ENCODE measurements at regions not wholly inside any gene's neighbourhood (a gene's known extent, or its start where the extent isn't known, plus 50 kb on each side); places are given as distances from the start of the nearest gene placed in this dataset.

DNA sequence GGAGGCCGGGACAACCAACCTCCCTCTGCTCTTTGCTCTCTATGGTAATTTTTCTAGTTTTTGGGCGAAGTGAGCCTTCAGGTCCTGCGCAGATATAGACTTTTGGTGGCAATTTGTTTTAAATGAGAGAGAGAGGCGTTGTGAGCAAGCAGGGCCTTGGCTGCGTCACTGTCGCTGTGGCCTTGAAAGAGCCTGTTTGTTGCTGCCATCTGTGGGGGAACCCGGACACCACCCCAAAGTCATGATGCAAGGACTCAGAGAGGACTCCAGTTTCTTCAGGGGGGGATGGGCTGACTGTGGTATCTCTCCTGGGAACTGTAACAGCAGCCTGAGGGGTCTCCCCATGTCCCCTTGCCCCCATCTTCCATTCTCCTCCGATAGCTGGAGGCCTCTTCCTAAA is 462.7 kb upstream of the SULF2 start:
- Histone ChIP-seq H3K36me3 (no peaks in the 10 kb centered on the region), H3K9me3 (no peaks in the 10 kb centered on the region), H3K27ac (replicated peaks in 1 of 4) (no peak overlapping the region), H3K4me3 (no peak overlapping the region), H3K4me1 (peaks cover 0 to 20% (median 17%) of the 10 kb centered on the region in 4 donors), H3K27me3 (no peaks in the 10 kb centered on the region)
- 86% methylated on average over 8 of the region's 8 CpGs for WGBS
- TF ChIP-seq, protein P1, sequence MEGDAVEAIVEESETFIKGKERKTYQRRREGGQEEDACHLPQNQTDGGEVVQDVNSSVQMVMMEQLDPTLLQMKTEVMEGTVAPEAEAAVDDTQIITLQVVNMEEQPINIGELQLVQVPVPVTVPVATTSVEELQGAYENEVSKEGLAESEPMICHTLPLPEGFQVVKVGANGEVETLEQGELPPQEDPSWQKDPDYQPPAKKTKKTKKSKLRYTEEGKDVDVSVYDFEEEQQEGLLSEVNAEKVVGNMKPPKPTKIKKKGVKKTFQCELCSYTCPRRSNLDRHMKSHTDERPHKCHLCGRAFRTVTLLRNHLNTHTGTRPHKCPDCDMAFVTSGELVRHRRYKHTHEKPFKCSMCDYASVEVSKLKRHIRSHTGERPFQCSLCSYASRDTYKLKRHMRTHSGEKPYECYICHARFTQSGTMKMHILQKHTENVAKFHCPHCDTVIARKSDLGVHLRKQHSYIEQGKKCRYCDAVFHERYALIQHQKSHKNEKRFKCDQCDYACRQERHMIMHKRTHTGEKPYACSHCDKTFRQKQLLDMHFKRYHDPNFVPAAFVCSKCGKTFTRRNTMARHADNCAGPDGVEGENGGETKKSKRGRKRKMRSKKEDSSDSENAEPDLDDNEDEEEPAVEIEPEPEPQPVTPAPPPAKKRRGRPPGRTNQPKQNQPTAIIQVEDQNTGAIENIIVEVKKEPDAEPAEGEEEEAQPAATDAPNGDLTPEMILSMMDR (IDR thresholded peaks at IDR 0.05) = no peak
- intact Hi-C loops (cut with DNase I) = no loop called here
- no peak for DNase-seq (ENCODE audit: extremely low spot score)

DNA sequence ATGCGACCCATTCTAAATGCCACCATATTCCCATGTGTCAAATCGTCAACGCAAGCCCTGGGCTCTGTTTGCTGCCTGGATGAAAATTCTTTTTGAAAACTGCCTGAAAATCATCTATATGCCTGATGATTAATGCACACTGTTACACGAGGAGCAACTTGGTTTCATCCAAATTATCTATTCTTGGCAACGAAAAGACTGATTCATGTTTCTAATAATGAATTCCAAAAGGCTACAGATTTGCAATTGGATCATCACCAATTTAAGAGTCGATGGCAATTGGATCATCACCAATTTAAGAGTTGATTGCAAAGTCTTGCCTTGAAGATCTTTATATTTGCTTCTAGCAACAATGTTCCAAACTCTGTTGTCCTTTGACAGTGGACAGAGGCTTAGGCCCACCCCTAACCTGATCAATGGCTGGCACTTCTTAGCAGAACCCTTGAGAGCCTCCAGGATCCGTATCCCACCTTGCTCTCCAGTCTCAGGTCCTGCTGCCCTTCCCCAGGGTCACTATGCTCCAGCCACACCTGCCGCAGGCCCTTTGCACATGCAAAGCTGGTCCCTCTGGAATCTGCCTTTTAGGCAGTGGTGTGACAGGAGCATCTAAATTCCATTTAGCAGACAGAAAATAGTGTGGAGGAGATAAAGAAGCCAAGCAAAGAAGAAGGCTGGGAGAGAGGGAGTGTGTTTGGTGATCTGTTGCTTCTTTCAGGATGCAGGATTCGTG is 460.9 kb upstream of the SULF2 start:
- no peak overlapping the region for H3K27ac ChIP-seq (replicated peaks in 1 of 4)
- no peaks in the 10 kb centered on the region for H3K27me3 ChIP-seq
- H3K4me3 ChIP-seq = no peak overlapping the region
- intact Hi-C loops (cut with DNase I) = no loop called here
- peaks cover 0 to 20% (median 17%) of the 10 kb centered on the region in 4 donors for H3K4me1 ChIP-seq
- TF ChIP-seq EP300 (IDR thresholded peaks at IDR 0.05) (no peak), POLR2AphosphoS5 (IDR thresholded peaks at IDR 0.05) (no peak), POLR2A (IDR thresholded peaks at IDR 0.05; ENCODE audit: low read depth) (no peak)
- TF ChIP-seq, protein P1 (IDR thresholded peaks at IDR 0.05) = no peak
- 64% methylated on average over 9 of the region's 9 CpGs for WGBS
- H3K36me3 ChIP-seq = no peaks in the 10 kb centered on the region
- H3K9me3 ChIP-seq = no peaks in the 10 kb centered on the region
- DNase-seq (ENCODE audit: extremely low spot score) = no peak

DNA sequence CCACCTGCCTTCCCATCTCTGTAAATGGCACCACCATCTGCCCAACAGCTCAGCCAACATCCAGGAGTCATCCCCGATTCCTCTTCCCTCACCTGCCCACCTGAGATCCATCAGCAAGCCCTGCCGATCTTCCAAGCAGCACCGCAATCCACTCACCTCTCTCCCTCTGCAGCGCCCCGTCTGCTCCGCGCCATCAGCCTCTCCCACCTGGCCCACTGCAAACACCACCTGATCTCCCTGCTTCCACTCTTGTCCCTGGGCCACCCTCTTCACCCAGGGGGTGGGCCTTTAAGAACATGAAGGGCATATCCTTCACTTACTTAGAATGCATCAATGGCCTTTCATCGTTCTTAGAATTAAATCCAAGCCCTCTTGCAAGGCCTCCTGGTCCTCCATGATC is 457.3 kb upstream of the SULF2 start:
- WGBS = 98% methylated on average over 8 of the region's 8 CpGs
- Histone ChIP-seq H3K36me3 (no peaks in the 10 kb centered on the region), H3K27ac (replicated peaks in 1 of 4) (no peak overlapping the region), H3K9me3 (no peaks in the 10 kb centered on the region), H3K4me3 (no peak overlapping the region), H3K4me1 (peaks cover 0 to 29% (median 24%) of the 10 kb centered on the region in 4 donors), H3K27me3 (no peaks in the 10 kb centered on the region)
- intact Hi-C loops (cut with DNase I) = no loop called here
- TF ChIP-seq, protein P1 (IDR thresholded peaks at IDR 0.05) = no peak
- DNase-seq (ENCODE audit: extremely low spot score) = no peak

DNA sequence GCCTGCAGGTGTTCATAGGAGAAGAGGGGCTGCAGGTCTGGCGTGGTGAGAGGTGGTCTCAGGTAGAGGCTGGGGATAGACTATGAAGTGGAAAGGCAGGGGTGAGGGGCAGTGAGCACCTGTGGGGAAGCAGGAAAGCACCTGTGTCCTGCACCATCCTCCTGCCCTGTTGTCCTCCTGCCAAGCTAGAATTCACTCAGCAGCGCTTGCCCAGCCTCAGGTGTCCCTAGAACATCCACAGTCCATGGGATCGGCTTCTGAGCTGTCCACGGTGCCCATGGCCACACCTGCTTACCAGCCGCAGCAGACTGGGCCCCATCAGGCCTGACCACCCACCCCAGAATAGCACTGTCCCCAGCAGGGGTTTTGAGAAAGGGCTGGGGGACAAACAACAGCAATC is 456.2 kb upstream of the SULF2 start:
- H3K27ac ChIP-seq (replicated peaks in 1 of 4) = no peak overlapping the region
- peaks cover 0 to 28% (median 21%) of the 10 kb centered on the region in 4 donors for H3K4me1 ChIP-seq
- H3K4me3 ChIP-seq = no peak overlapping the region
- no peak for TF ChIP-seq POLR2A (IDR thresholded peaks at IDR 0.05; ENCODE audit: low read depth)
- no peak for TF ChIP-seq POLR2AphosphoS5 (IDR thresholded peaks at IDR 0.05)
- TF ChIP-seq EP300 (IDR thresholded peaks at IDR 0.05) = no peak
- TF ChIP-seq, protein P1 (IDR thresholded peaks at IDR 0.05) = no peak
- no peaks in the 10 kb centered on the region for H3K9me3 ChIP-seq
- no peaks in the 10 kb centered on the region for H3K27me3 ChIP-seq
- intact Hi-C loops (cut with DNase I) = no loop called here
- H3K36me3 ChIP-seq = no peaks in the 10 kb centered on the region
- WGBS = 93% methylated on average over 3 of the region's 5 CpGs
- DNase-seq (ENCODE audit: extremely low spot score) = no peak

DNA sequence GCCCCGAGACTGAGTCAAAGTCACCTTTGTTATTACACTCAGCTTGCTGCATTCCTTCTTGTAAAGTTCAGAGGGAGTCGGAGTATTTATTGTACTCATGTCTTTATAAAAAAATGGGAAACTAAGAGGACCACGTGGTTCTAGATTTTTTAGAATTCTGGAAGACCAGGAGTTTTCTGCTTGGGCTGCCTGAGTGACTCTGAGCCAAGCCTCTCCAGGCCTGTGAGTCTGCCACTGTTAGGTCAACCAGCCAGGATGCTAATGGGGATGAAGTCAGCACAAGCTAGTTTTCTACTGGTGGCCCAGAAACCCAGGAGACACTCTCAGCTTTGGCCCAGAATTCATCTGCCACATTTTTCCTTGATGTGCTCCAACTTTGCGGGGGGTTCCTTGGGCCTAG is 453.5 kb upstream of the SULF2 start:
- intact Hi-C loops (cut with DNase I) = no loop called here
- Histone ChIP-seq H3K9me3 (no peaks in the 10 kb centered on the region), H3K4me3 (no peak overlapping the region), H3K27ac (replicated peaks in 1 of 4) (peak overlapping the region; percentile 50 to 63 (median 54)), H3K36me3 (no peaks in the 10 kb centered on the region), H3K27me3 (no peaks in the 10 kb centered on the region), H3K4me1 (peaks cover 0 to 38% (median 27%) of the 10 kb centered on the region in 4 donors)
- TF ChIP-seq POLR2AphosphoS5 (IDR thresholded peaks at IDR 0.05) = no peak
- TF ChIP-seq, protein P1 (IDR thresholded peaks at IDR 0.05) = no peak
- no peak for TF ChIP-seq POLR2A (IDR thresholded peaks at IDR 0.05; ENCODE audit: low read depth)
- TF ChIP-seq EP300 (IDR thresholded peaks at IDR 0.05) = no peak
- 31% methylated on average over 4 of the region's 4 CpGs for WGBS
- DNase-seq (ENCODE audit: extremely low spot score) = no peak
